ENCODE measurements at regions not wholly inside any gene's neighbourhood (a gene's known extent, or its start where the extent isn't known, plus 50 kb on each side); places are given as distances from the start of the nearest gene placed in this dataset.

- peaks cover 1% of the 10 kb centered on the region for H3K27me3 Mint-ChIP-seq (ENCODE audit: unreplicated experiment)
- H3K4me3 Mint-ChIP-seq (ENCODE audit: unreplicated experiment), result no peak overlapping the region
- H3K4me1 Mint-ChIP-seq (ENCODE audit: unreplicated experiment), result peaks cover 4% of the 10 kb centered on the region
- no peaks in the 10 kb centered on the region for H3K36me3 Mint-ChIP-seq (ENCODE audit: low read depth, unreplicated experiment)
- no peak for TF ChIP-seq CTCF (IDR thresholded peaks at IDR 0.05; ENCODE audit: unreplicated experiment)
- H3K27ac Mint-ChIP-seq (ENCODE audit: unreplicated experiment), result no peak overlapping the region
- H3K9me3 Mint-ChIP-seq (ENCODE audit: unreplicated experiment), result no peaks in the 10 kb centered on the region
- no peak for DNase-seq (ENCODE audit: low spot score)
Observed at GRCh38 chr10:78866731-78867554, 201.8 kb upstream of the ZMIZ1 start.

- no peak for TF ChIP-seq CTCF (IDR thresholded peaks at IDR 0.05; ENCODE audit: unreplicated experiment)
- no peaks in the 10 kb centered on the region for H3K36me3 Mint-ChIP-seq (ENCODE audit: low read depth, unreplicated experiment)
- no peak overlapping the region for H3K4me3 Mint-ChIP-seq (ENCODE audit: unreplicated experiment)
- H3K4me1 Mint-ChIP-seq (ENCODE audit: unreplicated experiment), result peaks cover 4% of the 10 kb centered on the region
- DNase-seq (ENCODE audit: low spot score), result no peak
- H3K27ac Mint-ChIP-seq (ENCODE audit: unreplicated experiment), result no peak overlapping the region
- peaks cover 1% of the 10 kb centered on the region for H3K27me3 Mint-ChIP-seq (ENCODE audit: unreplicated experiment)
- no peaks in the 10 kb centered on the region for H3K9me3 Mint-ChIP-seq (ENCODE audit: unreplicated experiment)
Observed at GRCh38 chr10:78867555-78867939, 201.2 kb upstream of the ZMIZ1 start.

GRCh38 chr10:78868048-78868447 is 200.7 kb upstream of the ZMIZ1 start:
- Mint-ChIP-seq H3K27me3 (ENCODE audit: unreplicated experiment) (peaks cover 1% of the 10 kb centered on the region), H3K27ac (ENCODE audit: unreplicated experiment) (no peak overlapping the region), H3K4me3 (ENCODE audit: unreplicated experiment) (no peak overlapping the region), H3K4me1 (ENCODE audit: unreplicated experiment) (peaks cover 4% of the 10 kb centered on the region), H3K9me3 (ENCODE audit: unreplicated experiment) (no peaks in the 10 kb centered on the region), H3K36me3 (ENCODE audit: low read depth, unreplicated experiment) (no peaks in the 10 kb centered on the region)
- TF ChIP-seq CTCF (IDR thresholded peaks at IDR 0.05; ENCODE audit: unreplicated experiment), result no peak
- DNase-seq (ENCODE audit: low spot score), result no peak

- peaks cover 4% of the 10 kb centered on the region for H3K4me1 Mint-ChIP-seq (ENCODE audit: unreplicated experiment)
- H3K27ac Mint-ChIP-seq (ENCODE audit: unreplicated experiment), result no peak overlapping the region
- TF ChIP-seq CTCF (IDR thresholded peaks at IDR 0.05; ENCODE audit: unreplicated experiment), result no peak
- no peak for DNase-seq (ENCODE audit: low spot score)
- H3K36me3 Mint-ChIP-seq (ENCODE audit: low read depth, unreplicated experiment), result no peaks in the 10 kb centered on the region
- H3K27me3 Mint-ChIP-seq (ENCODE audit: unreplicated experiment), result peaks cover 1% of the 10 kb centered on the region
- no peak overlapping the region for H3K4me3 Mint-ChIP-seq (ENCODE audit: unreplicated experiment)
- H3K9me3 Mint-ChIP-seq (ENCODE audit: unreplicated experiment), result no peaks in the 10 kb centered on the region
Observed at GRCh38 chr10:78868456-78868855, 200.3 kb upstream of the ZMIZ1 start.

- DNase-seq (ENCODE audit: low spot score), result no peak
- TF ChIP-seq CTCF (IDR thresholded peaks at IDR 0.05; ENCODE audit: unreplicated experiment), result no peak
- H3K36me3 Mint-ChIP-seq (ENCODE audit: low read depth, unreplicated experiment), result no peaks in the 10 kb centered on the region
- no peak overlapping the region for H3K27ac Mint-ChIP-seq (ENCODE audit: unreplicated experiment)
- H3K4me3 Mint-ChIP-seq (ENCODE audit: unreplicated experiment), result no peak overlapping the region
- peaks cover 1% of the 10 kb centered on the region for H3K27me3 Mint-ChIP-seq (ENCODE audit: unreplicated experiment)
- H3K9me3 Mint-ChIP-seq (ENCODE audit: unreplicated experiment), result no peaks in the 10 kb centered on the region
- H3K4me1 Mint-ChIP-seq (ENCODE audit: unreplicated experiment), result peaks cover 4% of the 10 kb centered on the region
Observed at GRCh38 chr10:78868861-78869260, 199.9 kb upstream of the ZMIZ1 start.
